Immature natural killer cell (primary cell): ENCODE measurements at regions not wholly inside any gene's neighbourhood (a gene's known extent, or its start where the extent isn't known, plus 50 kb on each side); places are given as distances from the start of the nearest gene placed in this dataset.
"Not testable (repeated sequence)": the region's sequence is repeated elsewhere in the genome, so short reads cannot be mapped to it uniquely, and the experiment has no call there.

Experiments
- DNase-seq, 3 donors: peaks; one replicate each; pipeline ENCODE4 v3.0.0; 2022; ENCODE audit warnings: mixed read lengths in 1 of 3
- H3K27ac Mint-ChIP-seq, 6 donors: one replicate each; pipeline ENCODE4 v1.8.0; 2020; ENCODE audit warnings: mixed read lengths in 6 of 6, mild to moderate bottlenecking in 5 of 6, inconsistent platforms in 4 of 6, moderate library complexity in 3 of 6
- H3K27me3 Mint-ChIP-seq, 3 donors: one replicate each; pipeline ENCODE4 v1.8.0; 2020 to 2021; ENCODE audit warnings: low read depth in 3 of 3, mild to moderate bottlenecking in 3 of 3, mixed read lengths in 3 of 3, moderate library complexity in 3 of 3, inconsistent platforms in 1 of 3
- H3K36me3 Mint-ChIP-seq, 3 donors: one replicate each; pipeline ENCODE4 v1.8.0; 2020; ENCODE audit warnings: mixed read lengths in 3 of 3, inconsistent platforms in 2 of 3, mild to moderate bottlenecking in 2 of 3
- H3K4me1 Mint-ChIP-seq, 2 donors: one replicate each; pipeline ENCODE4 v1.8.0; 2020; ENCODE audit warnings: inconsistent platforms in 2 of 2, mild to moderate bottlenecking in 2 of 2, mixed read lengths in 2 of 2, moderate library complexity in 1 of 2
- H3K4me3 Mint-ChIP-seq, 5 donors: one replicate each; pipeline ENCODE4 v1.8.0; 2020; ENCODE audit warnings: mild to moderate bottlenecking in 5 of 5, mixed read lengths in 5 of 5, inconsistent platforms in 3 of 5, moderate library complexity in 3 of 5
- H3K9me3 Mint-ChIP-seq, 6 donors: one replicate each; pipeline ENCODE4 v1.8.0; 2020; ENCODE audit warnings: mild to moderate bottlenecking in 6 of 6, mixed read lengths in 6 of 6, inconsistent platforms in 4 of 6, moderate library complexity in 3 of 6

DNA sequence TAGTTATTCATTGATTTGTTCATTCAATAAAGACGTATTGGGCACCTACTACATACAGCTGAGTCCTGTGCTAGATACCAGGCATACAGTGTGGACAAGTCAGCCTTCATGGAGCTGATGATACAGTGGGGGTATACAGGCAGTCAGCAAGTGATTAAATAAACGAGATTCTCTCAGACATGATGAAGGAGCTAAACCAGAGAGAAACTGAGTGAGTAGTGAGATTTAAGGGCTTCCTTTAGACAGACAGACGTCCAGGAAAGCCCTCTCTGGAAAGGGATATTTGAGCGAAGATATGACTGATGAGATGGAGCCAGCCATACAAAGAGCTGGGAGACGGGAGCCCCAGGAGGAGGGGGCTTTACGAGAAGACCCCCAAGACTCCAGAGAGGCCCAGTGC, 122.6 kb upstream of the MYCN start:
- no peak for DNase-seq
- Mint-ChIP-seq H3K36me3 (no peaks in the 10 kb centered on the region), H3K9me3 (peaks cover 0 to 5% (median 0%) of the 10 kb centered on the region in 6 donors), H3K4me3 (no peak overlapping the region), H3K27ac (no peak overlapping the region), H3K4me1 (no peaks in the 10 kb centered on the region), H3K27me3 (peaks cover 7 to 8% (median 7%) of the 10 kb centered on the region in 3 donors)

GRCh38 chr2:15818318-15818753, 122.0 kb upstream of the MYCN start:
- no peak for DNase-seq
- Mint-ChIP-seq H3K27ac (no peak overlapping the region), H3K36me3 (no peaks in the 10 kb centered on the region), H3K27me3 (peaks cover 6 to 8% (median 7%) of the 10 kb centered on the region in 3 donors), H3K4me1 (no peaks in the 10 kb centered on the region), H3K9me3 (peaks cover 0 to 5% (median 0%) of the 10 kb centered on the region in 6 donors), H3K4me3 (no peak overlapping the region)

GRCh38 chr2:15818881-15819280, 121.5 kb upstream of the MYCN start:
- Mint-ChIP-seq H3K9me3 (peaks cover 0 to 4% (median 0%) of the 10 kb centered on the region in 6 donors), H3K36me3 (no peaks in the 10 kb centered on the region), H3K27me3 (peaks cover 4 to 8% (median 7%) of the 10 kb centered on the region in 3 donors), H3K4me3 (no peak overlapping the region), H3K27ac (no peak overlapping the region), H3K4me1 (no peaks in the 10 kb centered on the region)
- no peak for DNase-seq

GRCh38 chr2:15819562-15820256, 120.6 kb upstream of the MYCN start:
- Mint-ChIP-seq H3K27ac (no peak overlapping the region), H3K4me3 (no peak overlapping the region), H3K9me3 (peaks cover 0 to 3% (median 0%) of the 10 kb centered on the region in 6 donors), H3K27me3 (peaks cover 3 to 7% (median 5%) of the 10 kb centered on the region in 3 donors), H3K36me3 (no peaks in the 10 kb centered on the region), H3K4me1 (no peaks in the 10 kb centered on the region)
- DNase-seq = no peak

DNA sequence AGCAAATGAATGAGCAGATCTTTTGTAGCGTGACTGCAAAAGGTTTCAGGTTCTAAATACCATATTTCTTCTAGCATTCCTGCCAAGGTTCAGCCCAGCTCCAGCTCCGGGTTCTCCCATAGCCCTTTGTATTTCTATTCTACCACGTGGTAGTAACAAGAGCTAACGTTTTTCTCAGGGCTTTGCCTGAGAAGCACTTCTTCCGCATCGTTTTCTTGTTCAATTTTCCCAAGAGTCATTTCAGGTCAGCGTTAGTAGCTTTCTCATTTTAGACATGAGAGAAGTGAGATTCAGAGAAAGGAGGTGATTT, 120.1 kb upstream of the MYCN start:
- Mint-ChIP-seq H3K36me3 (no peaks in the 10 kb centered on the region), H3K27me3 (peaks cover 3 to 7% (median 5%) of the 10 kb centered on the region in 3 donors), H3K4me1 (no peaks in the 10 kb centered on the region), H3K9me3 (peaks cover 0 to 3% (median 0%) of the 10 kb centered on the region in 6 donors), H3K27ac (no peak overlapping the region), H3K4me3 (no peak overlapping the region)
- DNase-seq = no peak

DNA sequence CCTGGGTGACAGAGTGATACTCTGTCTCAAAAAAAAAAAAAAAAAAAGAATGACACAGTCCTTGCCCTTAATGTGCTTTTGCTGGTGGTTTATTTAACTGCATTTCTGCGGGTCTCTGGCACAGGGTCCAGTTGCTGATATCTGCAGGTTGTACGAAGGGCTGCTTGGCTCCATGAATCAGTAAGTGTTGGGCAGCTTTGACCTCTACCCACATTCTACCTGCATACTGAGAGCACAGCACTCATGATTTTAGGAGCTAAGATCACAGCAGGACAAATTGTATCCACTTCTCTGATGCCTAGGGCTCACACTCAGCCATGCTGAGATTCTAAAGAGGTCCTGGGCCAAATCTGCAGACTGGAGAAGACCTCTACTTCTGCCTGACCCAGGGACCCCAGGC, 119.4 kb upstream of the MYCN start:
- Mint-ChIP-seq H3K4me3 (no peak overlapping the region), H3K27me3 (peaks cover 3 to 7% (median 4%) of the 10 kb centered on the region in 3 donors), H3K27ac (no peak overlapping the region)

GRCh38 chr2:15822151-15823044, 118.0 kb upstream of the MYCN start:
- Mint-ChIP-seq H3K27ac (no peak overlapping the region), H3K9me3 (no peaks in the 10 kb centered on the region), H3K4me1 (no peaks in the 10 kb centered on the region), H3K36me3 (no peaks in the 10 kb centered on the region), H3K27me3 (peaks cover 3 to 7% (median 4%) of the 10 kb centered on the region in 3 donors), H3K4me3 (no peak overlapping the region)
- no peak for DNase-seq

More for the DNA sequence above, 119.4 kb upstream of the MYCN start:
- peaks cover 0 to 3% (median 0%) of the 10 kb centered on the region in 6 donors for H3K9me3 Mint-ChIP-seq
- no peaks in the 10 kb centered on the region for H3K36me3 Mint-ChIP-seq
- no peak for DNase-seq
- H3K4me1 Mint-ChIP-seq = no peaks in the 10 kb centered on the region

GRCh38 chr2:15823459-15824396, 116.6 kb upstream of the MYCN start:
- H3K36me3 Mint-ChIP-seq = no peaks in the 10 kb centered on the region
- H3K4me3 Mint-ChIP-seq = no peak overlapping the region
- no peak for DNase-seq
- H3K9me3 Mint-ChIP-seq = peaks cover 0 to 2% (median 0%) of the 10 kb centered on the region in 6 donors
- H3K27me3 Mint-ChIP-seq = peaks cover 0 to 4% (median 3%) of the 10 kb centered on the region in 3 donors
- no peaks in the 10 kb centered on the region for H3K4me1 Mint-ChIP-seq
- no peak overlapping the region for H3K27ac Mint-ChIP-seq

DNA sequence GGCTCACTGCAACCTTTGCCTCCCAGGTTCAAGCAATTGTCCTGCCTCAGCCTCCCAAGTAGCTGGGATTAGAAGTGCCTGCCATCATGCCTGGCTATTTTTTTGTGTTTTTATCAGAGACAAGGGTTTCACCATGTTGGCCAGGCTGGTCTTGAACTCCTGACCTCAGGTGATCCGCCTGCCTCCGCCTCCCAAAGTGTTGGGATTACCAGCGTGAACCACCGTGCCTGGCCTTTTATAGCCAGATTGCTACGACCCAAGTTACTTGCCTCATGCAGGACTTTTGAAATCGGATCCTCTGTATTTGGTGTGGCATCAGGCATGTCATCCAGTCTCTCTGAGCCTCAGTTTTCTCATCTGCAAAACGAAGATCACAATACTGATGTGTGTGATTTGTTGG, 115.9 kb upstream of the MYCN start:
- not testable (repeated sequence) for DNase-seq, H3K36me3 Mint-ChIP-seq, H3K27me3 Mint-ChIP-seq, H3K9me3 Mint-ChIP-seq, H3K4me3 Mint-ChIP-seq, H3K4me1 Mint-ChIP-seq, H3K27ac Mint-ChIP-seq

DNA sequence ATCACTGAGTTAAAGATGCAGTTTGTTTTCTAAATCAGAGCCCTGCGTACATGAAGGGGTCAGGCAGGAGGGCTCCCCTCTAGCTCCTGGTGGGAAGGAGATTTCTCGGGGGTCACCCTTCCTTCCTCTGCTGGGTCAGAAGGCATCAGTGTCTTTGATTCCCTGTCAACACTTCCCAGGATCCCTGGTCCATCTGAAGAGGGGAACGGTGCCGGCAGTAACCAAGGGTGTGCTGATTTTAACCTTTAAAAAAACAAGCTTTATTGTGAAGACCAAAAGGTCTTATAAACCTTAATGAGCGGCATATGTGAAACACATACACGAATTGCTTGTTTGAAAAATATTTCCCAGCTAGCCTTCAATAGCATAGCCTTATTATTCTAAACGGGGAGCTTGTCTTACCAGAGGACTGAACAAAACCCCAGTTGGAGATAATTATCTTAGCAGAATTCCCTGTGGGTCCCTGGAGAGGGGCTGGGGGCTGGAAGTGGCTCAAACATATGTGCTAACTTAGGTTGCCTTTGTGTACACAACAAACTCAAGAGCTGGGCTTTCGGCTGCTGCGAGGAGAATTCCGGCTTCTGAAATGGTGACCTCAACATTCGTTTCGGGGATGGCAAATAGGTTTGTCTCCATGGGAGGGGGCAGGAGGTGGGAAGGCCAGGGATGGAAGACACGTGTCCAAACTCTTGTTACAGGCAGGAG, 114.9 kb upstream of the MYCN start:
- H3K27me3 Mint-ChIP-seq = peaks cover 0 to 2% (median 0%) of the 10 kb centered on the region in 3 donors
- H3K36me3 Mint-ChIP-seq = no peaks in the 10 kb centered on the region
- H3K4me3 Mint-ChIP-seq = no peak overlapping the region
- H3K9me3 Mint-ChIP-seq = peaks cover 0 to 2% (median 0%) of the 10 kb centered on the region in 6 donors
- H3K27ac Mint-ChIP-seq = no peak overlapping the region
- no peak for DNase-seq
- no peaks in the 10 kb centered on the region for H3K4me1 Mint-ChIP-seq

- no peaks in the 10 kb centered on the region for H3K4me1 Mint-ChIP-seq
- H3K9me3 Mint-ChIP-seq = peaks cover 0 to 2% (median 0%) of the 10 kb centered on the region in 6 donors
- no peak overlapping the region for H3K27ac Mint-ChIP-seq
- peaks cover 0 to 2% (median 0%) of the 10 kb centered on the region in 3 donors for H3K27me3 Mint-ChIP-seq
- DNase-seq = no peak
- no peak overlapping the region for H3K4me3 Mint-ChIP-seq
- no peaks in the 10 kb centered on the region for H3K36me3 Mint-ChIP-seq
These were observed 114.1 kb upstream of the MYCN start for GRCh38 chr2:15826273-15826717.

DNA sequence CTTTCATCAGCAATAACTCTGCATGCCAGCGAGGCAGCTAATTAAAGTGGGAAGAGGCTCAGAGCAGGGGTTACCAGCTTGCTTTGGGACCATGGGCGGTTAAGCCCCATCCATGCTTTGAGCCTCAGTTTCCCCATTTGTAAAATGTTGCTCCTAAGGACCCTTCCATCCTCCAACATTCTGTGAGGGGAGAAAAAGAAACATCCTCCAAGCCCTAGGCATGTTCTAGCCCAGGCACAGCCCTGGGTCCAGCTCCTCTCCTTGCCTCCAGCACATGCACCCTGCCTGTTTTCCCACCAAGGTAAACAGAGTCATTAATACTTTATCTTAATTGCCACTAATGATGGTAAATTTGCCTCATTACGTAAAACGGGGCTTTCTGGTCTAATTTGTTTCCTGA, 113.3 kb upstream of the MYCN start:
- no peaks in the 10 kb centered on the region for H3K36me3 Mint-ChIP-seq
- H3K27ac Mint-ChIP-seq = no peak overlapping the region
- no peak overlapping the region for H3K4me3 Mint-ChIP-seq
- peaks cover 0 to 2% (median 0%) of the 10 kb centered on the region in 6 donors for H3K9me3 Mint-ChIP-seq
- peaks cover 0 to 2% (median 0%) of the 10 kb centered on the region in 3 donors for H3K27me3 Mint-ChIP-seq
- no peak for DNase-seq
- no peaks in the 10 kb centered on the region for H3K4me1 Mint-ChIP-seq

DNA sequence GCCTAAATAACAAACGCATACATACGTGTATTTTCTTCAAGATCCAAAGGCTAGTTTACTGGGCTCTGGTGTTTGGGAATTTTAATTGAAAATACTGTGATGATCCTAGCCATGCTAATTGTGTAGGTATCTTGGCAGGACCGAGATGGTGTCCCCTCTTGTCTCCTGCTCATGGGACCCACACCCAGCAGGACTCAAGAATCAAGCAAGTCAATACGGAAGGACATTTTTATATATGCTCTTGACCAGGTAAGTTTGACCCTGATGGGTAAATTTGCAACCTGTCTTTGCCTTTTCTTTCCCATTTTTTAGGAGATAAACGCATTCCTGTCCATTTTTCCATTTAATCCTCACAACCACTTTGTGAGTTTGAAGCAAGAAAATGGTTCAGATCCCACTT, 111.8 kb upstream of the MYCN start:
- Mint-ChIP-seq H3K4me3 (no peak overlapping the region), H3K27ac (no peak overlapping the region), H3K4me1 (no peaks in the 10 kb centered on the region), H3K9me3 (peaks cover 0 to 2% (median 0%) of the 10 kb centered on the region in 6 donors), H3K36me3 (no peaks in the 10 kb centered on the region), H3K27me3 (peaks cover 0 to 2% (median 0%) of the 10 kb centered on the region in 3 donors)
- DNase-seq = no peak
